Right atrium auricular region (tissue), 2 donors: ENCODE measurements at regions not wholly inside any gene's neighbourhood (a gene's known extent, or its start where the extent isn't known, plus 50 kb on each side); places are given as distances from the start of the nearest gene placed in this dataset.

Experiments
- DNase-seq: peaks from one replicate; pipeline ENCODE4 v3.0.0-alpha.2; 2019; ENCODE audit warnings: low spot score
- H3K27ac ChIP-seq, 2 donors: fragments of 200-600 bp; sonication (generic); 1 replicate in 1 of 2; 2 replicates in 1 of 2; pipeline ENCODE4 v1.5.1; 2016 to 2019
- H3K27me3 ChIP-seq, 2 donors: fragments of 200-600 bp; sonication (generic); one replicate each; pipeline versions ENCODE4 v1.5.1 to v1.6.0; 2017 to 2019
- H3K36me3 ChIP-seq: fragments of 200-600 bp; sonication (generic); one replicate; pipeline ENCODE4 v1.5.1; 2016
- H3K4me1 ChIP-seq, 2 donors: fragments of 200-600 bp; sonication (generic); one replicate each; pipeline versions ENCODE4 v1.5.1 to v1.6.0; 2017 to 2019
- H3K4me3 ChIP-seq, 2 donors: fragments of 200-600 bp; sonication (generic); 1 replicate in 1 of 2; 2 replicates in 1 of 2; pipeline ENCODE4 v1.5.1; 2017 to 2019; ENCODE audit warnings: mild to moderate bottlenecking in 1 of 2, moderate library complexity in 1 of 2
- H3K9me3 ChIP-seq, 2 donors: fragments of 200-600 bp; sonication (generic); one replicate each; pipeline ENCODE4 v1.5.1; 2019
- TF ChIP-seq, protein P1 (sequence below), 2 donors: fragments of 200-600 bp; sonication (generic); IDR thresholded peaks; one replicate each; pipeline ENCODE4 v1.5.1; 2019; ENCODE audit warnings: antibody characterized with exemption in 2 of 2

DNA sequence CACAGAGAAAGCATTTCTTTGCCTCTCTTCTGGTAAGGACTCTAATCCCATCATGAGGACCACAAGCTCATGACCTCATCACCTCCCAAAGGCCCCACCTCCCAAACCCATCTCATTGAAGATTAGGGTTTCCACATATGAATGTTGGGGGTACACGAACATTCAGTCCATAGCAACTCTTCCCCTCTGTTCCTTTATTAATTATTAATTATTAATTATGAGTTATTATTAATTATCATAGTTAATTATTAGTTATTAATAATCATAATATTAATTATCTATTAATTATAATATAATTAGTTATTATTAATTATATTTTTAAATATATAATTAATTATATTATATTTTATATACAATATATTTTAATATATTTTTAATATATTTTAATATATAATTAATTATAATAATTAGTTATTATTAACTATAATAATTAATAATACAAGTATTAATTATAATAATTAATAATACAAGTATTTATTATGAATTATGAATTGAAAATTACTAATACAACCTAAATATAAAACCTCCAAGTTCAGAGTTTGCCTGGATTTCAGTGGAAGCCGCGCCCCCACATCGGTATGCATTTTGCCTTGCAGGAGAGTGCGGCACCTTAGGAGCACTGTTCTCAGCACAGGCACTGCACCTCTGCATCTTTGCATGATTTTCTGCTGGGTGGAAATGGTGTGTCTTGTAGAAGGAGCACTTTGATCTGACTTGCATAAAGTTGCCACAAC lies 128.0 kb upstream of the FGF3 start:
- Histone ChIP-seq H3K27ac (no peak overlapping the region), H3K4me1 (peaks cover 0 to 18% of the 10 kb centered on the region in 2 donors)

DNA sequence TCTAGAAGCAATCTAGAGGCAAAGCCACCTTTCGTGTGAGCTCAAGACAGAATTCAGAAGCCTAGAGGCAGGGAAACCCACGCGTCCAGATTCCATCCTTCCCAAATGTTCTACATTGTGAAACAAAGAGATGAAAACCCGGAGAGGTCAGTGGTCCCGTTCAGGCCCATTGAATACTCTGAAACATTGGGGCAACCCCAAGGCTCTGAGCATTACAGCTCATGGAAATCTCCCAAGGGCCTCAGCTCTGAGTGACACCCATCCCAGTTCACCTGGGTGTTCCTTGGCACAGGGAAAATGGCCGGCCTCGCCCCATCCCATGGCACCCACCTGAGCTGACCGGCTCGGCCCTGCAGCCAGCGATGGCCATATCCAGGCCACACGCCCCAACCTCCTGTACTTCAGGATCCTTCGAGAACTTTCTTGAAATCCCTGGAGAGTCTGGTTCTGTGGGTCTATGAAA lies 128.6 kb upstream of the FGF3 start:
- H3K27ac ChIP-seq: no peak overlapping the region

More for the DNA sequence above, 128.0 kb upstream of the FGF3 start:
- H3K27me3 ChIP-seq: no peaks in the 10 kb centered on the region
- no peaks in the 10 kb centered on the region for H3K9me3 ChIP-seq
- no peaks in the 10 kb centered on the region for H3K36me3 ChIP-seq
- TF ChIP-seq, protein P1, sequence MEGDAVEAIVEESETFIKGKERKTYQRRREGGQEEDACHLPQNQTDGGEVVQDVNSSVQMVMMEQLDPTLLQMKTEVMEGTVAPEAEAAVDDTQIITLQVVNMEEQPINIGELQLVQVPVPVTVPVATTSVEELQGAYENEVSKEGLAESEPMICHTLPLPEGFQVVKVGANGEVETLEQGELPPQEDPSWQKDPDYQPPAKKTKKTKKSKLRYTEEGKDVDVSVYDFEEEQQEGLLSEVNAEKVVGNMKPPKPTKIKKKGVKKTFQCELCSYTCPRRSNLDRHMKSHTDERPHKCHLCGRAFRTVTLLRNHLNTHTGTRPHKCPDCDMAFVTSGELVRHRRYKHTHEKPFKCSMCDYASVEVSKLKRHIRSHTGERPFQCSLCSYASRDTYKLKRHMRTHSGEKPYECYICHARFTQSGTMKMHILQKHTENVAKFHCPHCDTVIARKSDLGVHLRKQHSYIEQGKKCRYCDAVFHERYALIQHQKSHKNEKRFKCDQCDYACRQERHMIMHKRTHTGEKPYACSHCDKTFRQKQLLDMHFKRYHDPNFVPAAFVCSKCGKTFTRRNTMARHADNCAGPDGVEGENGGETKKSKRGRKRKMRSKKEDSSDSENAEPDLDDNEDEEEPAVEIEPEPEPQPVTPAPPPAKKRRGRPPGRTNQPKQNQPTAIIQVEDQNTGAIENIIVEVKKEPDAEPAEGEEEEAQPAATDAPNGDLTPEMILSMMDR (IDR thresholded peaks at IDR 0.05): no peak
- no peak for DNase-seq
- no peak overlapping the region for H3K4me3 ChIP-seq

DNA sequence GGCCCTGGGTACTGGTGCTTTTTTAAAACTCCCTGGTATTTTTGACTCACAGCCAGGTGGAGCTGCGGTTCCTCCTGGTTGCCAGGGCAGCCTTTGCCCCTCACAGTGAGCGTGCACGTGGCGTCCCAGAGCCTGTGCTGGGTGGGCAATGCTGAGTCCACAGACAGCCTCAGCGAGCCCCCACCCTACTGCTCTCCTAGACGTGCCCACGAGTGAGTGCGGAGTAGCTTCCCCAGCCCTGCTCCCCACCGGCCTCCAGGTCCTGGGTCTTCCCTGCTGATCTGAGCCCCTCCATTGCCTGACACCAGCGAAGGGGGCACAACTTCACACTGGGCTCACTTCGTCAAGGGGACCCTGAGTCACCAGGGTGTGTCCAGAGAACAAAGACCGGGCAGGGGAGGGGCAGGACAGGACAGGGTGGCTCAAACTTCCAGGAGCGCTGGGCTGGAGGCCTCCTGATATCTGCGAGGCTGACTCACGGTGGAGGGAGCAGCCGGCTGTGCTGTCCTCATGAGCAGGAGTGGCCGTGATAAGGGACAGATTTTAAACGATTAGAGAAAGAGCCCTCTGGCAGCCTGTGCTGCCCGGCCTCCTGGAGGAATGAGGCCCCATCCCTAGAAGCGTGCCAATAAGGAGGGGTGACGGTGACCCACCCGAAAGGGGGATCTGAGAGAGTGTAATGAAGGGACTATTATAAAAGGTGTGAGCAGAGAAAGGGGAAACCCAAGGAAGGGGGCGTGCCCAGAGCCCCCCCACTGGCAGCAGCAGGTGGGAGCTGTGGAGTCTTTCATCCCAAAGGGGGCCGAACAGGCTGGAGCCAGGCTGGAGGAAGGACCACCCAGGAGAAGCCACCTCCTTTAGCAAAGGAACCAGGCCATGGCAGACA lies 129.3 kb upstream of the FGF3 start:
- Histone ChIP-seq H3K27me3 (no peaks in the 10 kb centered on the region), H3K4me3 (no peak overlapping the region), H3K36me3 (no peaks in the 10 kb centered on the region), H3K9me3 (no peaks in the 10 kb centered on the region), H3K27ac (peak overlapping the region in 1 of 2 donors; percentile 18), H3K4me1 (peaks cover 0 to 18% of the 10 kb centered on the region in 2 donors)
- no peak for DNase-seq
- TF ChIP-seq, protein P1 (IDR thresholded peaks at IDR 0.05): no peak

More for the DNA sequence above, 128.6 kb upstream of the FGF3 start:
- TF ChIP-seq, protein P1 (IDR thresholded peaks at IDR 0.05): no peak
- Histone ChIP-seq H3K9me3 (no peaks in the 10 kb centered on the region), H3K36me3 (no peaks in the 10 kb centered on the region), H3K4me1 (peaks cover 0 to 18% of the 10 kb centered on the region in 2 donors), H3K27me3 (no peaks in the 10 kb centered on the region), H3K4me3 (no peak overlapping the region)
- no peak for DNase-seq

GRCh38 chr11:69949327-69949726 lies 128.8 kb upstream of the ANO1 start:
- Histone ChIP-seq H3K27me3 (no peaks in the 10 kb centered on the region), H3K4me3 (no peak overlapping the region), H3K9me3 (no peaks in the 10 kb centered on the region), H3K27ac (peak overlapping the region in 1 of 2 donors; percentile 33), H3K4me1 (peaks cover 0 to 18% of the 10 kb centered on the region in 2 donors), H3K36me3 (no peaks in the 10 kb centered on the region)
- TF ChIP-seq, protein P1 (IDR thresholded peaks at IDR 0.05): no peak
- DNase-seq: peak; percentile 76

GRCh38 chr11:69950120-69950519 lies 128.0 kb upstream of the ANO1 start:
- no peak for DNase-seq
- no peaks in the 10 kb centered on the region for H3K36me3 ChIP-seq
- no peaks in the 10 kb centered on the region for H3K27me3 ChIP-seq
- no peak overlapping the region for H3K27ac ChIP-seq
- H3K4me3 ChIP-seq: no peak overlapping the region
- TF ChIP-seq, protein P1 (IDR thresholded peaks at IDR 0.05): peak; percentile 14 to 47
- H3K9me3 ChIP-seq: no peaks in the 10 kb centered on the region
- peaks cover 0 to 18% of the 10 kb centered on the region in 2 donors for H3K4me1 ChIP-seq
